Cardiac muscle cell (in vitro differentiated cells and primary cell): ENCODE measurements at regions not wholly inside any gene's neighbourhood (a gene's known extent, or its start where the extent isn't known, plus 50 kb on each side); places are given as distances from the start of the nearest gene placed in this dataset.
"Not testable (repeated sequence)": the region's sequence is repeated elsewhere in the genome, so short reads cannot be mapped to it uniquely, and the experiment has no call there.

Experiments used
- DNase-seq, 2 donors: peaks; one replicate each; pipeline versions ENCODE4 v3.0.0 to v3.0.0-alpha.2; 2010 to 2017; ENCODE audit warnings: low read depth in 1 of 2, low spot score in 1 of 2
- H3K27ac ChIP-seq: fragments of 200-600 bp; sonication (generic); 2 replicates; pipeline ENCODE4 v1.5.1; 2016
- H3K27me3 ChIP-seq: fragments of 200-600 bp; sonication (generic); 2 replicates; pipeline ENCODE4 v1.6.0; 2016; ENCODE audit warnings: control low read depth
- H3K36me3 ChIP-seq: fragments of 200-600 bp; sonication (generic); 2 replicates; pipeline ENCODE4 v1.5.1; 2016; ENCODE audit warnings: control low read depth
- H3K4me1 ChIP-seq: fragments of 200-600 bp; sonication (generic); 2 replicates; pipeline ENCODE4 v1.8.1; 2017; ENCODE audit warnings: low read depth, mild to moderate bottlenecking, mixed run types
- H3K4me3 ChIP-seq: fragments of 200-600 bp; sonication (generic); 2 replicates; pipeline ENCODE4 v1.5.1; 2016; ENCODE audit warnings: mild to moderate bottlenecking
- H3K9me3 ChIP-seq: fragments of 200-600 bp; sonication (generic); 2 replicates; pipeline ENCODE4 v1.5.1; 2017; ENCODE audit warnings: low read depth, mild to moderate bottlenecking, control low read depth
- TF ChIP-seq, protein P1 (sequence below): IDR thresholded peaks from 2 replicates; pipeline ENCODE4 v1.5.1; 2012; ENCODE audit warnings: low read depth, mild to moderate bottlenecking, low read length

DNA sequence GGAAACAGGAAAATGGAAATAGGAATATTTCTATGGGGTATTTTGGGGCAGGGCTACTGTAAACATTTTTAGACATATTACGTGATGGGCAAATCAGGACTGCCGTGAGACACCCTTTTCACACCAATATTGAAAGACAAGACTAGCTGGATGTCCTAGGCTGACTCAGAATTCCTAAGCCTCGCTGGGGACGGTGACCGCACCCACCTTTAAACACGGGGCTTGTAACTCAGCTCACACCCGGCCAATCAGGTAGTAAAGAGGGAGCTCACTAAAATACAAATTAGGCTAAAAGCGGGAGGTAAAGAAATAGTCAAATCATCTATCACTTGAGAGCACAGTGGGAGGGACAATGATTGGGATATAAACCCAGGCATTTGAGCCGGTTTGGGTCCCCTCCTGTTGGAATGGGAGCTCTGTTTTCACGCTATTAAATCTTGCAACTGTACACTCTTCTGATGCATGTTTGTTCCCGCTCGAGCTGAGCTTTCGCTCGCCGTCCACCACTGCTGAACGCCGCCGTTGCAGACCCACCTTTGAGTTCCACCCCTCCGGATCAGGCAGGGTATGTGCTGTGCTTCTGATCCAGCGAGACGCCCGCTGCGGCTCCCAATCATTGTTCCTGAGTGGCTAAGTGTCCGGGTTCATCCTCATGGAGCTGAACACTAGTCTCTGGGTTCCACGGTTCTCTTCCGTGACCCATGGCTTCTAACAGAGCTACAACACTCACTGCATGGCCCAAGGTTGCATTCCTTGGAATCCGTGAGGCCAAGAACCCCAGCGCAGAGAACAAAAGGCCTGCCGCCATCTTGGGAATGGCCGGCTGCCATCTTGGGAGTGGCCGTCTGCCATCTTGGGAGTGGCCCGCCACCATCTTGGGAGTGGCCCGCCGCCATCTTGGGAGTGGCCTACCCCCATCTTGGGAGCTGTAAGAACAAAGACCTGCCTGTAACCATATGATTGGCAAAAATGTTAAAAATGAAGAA is 152.6 kb downstream of the CRLF2 start:
- Histone ChIP-seq H3K4me1 (no peaks in the 10 kb centered on the region), H3K9me3 (no peaks in the 10 kb centered on the region), H3K36me3 (no peaks in the 10 kb centered on the region), H3K27ac (no peak overlapping the region), H3K27me3 (no peaks in the 10 kb centered on the region), H3K4me3 (no peak overlapping the region)
- DNase-seq: no peak
- TF ChIP-seq, protein P1, sequence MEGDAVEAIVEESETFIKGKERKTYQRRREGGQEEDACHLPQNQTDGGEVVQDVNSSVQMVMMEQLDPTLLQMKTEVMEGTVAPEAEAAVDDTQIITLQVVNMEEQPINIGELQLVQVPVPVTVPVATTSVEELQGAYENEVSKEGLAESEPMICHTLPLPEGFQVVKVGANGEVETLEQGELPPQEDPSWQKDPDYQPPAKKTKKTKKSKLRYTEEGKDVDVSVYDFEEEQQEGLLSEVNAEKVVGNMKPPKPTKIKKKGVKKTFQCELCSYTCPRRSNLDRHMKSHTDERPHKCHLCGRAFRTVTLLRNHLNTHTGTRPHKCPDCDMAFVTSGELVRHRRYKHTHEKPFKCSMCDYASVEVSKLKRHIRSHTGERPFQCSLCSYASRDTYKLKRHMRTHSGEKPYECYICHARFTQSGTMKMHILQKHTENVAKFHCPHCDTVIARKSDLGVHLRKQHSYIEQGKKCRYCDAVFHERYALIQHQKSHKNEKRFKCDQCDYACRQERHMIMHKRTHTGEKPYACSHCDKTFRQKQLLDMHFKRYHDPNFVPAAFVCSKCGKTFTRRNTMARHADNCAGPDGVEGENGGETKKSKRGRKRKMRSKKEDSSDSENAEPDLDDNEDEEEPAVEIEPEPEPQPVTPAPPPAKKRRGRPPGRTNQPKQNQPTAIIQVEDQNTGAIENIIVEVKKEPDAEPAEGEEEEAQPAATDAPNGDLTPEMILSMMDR: no peak

DNA sequence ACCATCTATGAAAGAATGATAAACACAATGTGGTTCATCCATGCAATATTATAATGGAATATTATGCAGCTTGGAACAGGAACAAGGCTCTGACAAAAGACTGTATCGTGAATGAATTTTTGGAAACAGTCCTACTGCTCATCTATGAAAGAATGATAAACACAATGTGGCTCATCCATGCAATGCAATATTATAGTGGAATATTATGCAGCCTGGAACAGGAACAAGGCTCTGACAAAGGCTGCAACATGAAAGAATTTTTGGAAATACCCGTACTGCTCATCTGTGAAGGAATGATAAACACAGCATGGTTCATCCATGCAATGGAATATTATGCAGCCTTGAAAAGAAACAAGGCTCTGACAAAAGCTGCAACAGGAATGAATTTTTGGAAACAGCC is 158.8 kb downstream of the CRLF2 start:
- not testable (repeated sequence) for H3K27me3 ChIP-seq, H3K9me3 ChIP-seq, H3K4me3 ChIP-seq, H3K27ac ChIP-seq, DNase-seq, H3K4me1 ChIP-seq, H3K36me3 ChIP-seq

DNA sequence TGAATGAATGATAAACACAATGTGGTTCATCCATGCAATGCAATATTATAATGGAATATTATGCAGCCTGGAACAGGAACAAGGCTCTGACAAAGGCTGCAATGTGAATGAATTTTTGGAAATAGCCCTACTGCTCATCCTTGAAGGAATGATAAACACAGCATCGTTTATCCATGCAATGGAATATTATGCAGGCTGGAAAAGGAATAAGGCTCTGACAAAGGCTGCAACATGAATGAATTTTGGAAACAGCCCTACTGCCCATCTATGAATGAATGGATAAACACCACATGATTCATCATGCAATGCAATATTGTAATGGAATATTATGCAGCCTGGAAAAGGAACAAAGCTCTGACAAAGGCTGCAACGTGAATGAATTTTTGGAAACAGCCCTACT is 159.4 kb downstream of the CRLF2 start:
- H3K9me3 ChIP-seq: no peaks in the 10 kb centered on the region
- H3K4me3 ChIP-seq: no peak overlapping the region
- TF ChIP-seq, protein P1: no peak
- H3K27ac ChIP-seq: no peak overlapping the region
- no peaks in the 10 kb centered on the region for H3K27me3 ChIP-seq
- H3K36me3 ChIP-seq: no peaks in the 10 kb centered on the region
- no peak for DNase-seq
- no peaks in the 10 kb centered on the region for H3K4me1 ChIP-seq

DNA sequence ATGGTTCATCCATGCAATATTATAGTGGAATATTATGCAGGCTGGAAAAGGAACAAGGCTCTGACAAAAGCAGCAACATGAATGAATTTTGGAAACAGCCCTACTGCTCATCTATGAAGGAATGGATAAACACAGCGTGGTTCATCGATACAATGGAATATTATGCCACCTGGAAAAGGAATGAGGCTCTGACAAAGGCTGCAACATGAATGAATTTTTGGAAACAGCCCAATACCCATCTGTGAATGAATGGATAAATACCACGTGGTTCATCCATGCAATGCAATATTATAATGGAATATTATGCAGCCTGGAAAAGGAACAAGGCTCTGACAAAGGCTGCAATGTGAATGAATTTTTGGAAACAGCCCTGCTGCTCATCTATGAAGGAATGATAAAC is 160.4 kb downstream of the CRLF2 start:
- H3K36me3 ChIP-seq: no peaks in the 10 kb centered on the region
- no peaks in the 10 kb centered on the region for H3K9me3 ChIP-seq
- TF ChIP-seq, protein P1: no peak
- no peak overlapping the region for H3K4me3 ChIP-seq
- H3K27ac ChIP-seq: no peak overlapping the region
- no peak for DNase-seq
- H3K27me3 ChIP-seq: no peaks in the 10 kb centered on the region
- no peaks in the 10 kb centered on the region for H3K4me1 ChIP-seq

DNA sequence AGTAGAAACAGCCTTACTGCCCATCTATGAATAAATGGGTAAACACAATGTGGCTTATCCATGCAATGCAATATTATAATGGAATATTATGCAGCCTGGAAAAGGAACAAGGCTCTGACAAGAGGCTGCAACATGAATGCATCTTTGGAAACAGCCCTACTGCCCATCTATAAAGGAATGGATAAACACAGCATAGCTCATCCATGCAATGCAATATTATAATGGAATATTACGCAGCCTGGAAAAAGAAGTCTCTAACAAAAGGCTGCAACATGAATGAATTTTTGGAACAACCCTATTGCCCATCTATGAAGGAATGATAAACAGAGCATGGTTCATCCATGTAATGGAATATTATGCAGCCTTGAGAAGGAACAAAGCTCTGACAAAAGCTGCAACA is 161.0 kb downstream of the CRLF2 start:
- TF ChIP-seq, protein P1: no peak
- Histone ChIP-seq H3K27me3 (no peaks in the 10 kb centered on the region), H3K4me3 (no peak overlapping the region), H3K4me1 (no peaks in the 10 kb centered on the region), H3K27ac (no peak overlapping the region), H3K9me3 (no peaks in the 10 kb centered on the region), H3K36me3 (no peaks in the 10 kb centered on the region)
- no peak for DNase-seq

DNA sequence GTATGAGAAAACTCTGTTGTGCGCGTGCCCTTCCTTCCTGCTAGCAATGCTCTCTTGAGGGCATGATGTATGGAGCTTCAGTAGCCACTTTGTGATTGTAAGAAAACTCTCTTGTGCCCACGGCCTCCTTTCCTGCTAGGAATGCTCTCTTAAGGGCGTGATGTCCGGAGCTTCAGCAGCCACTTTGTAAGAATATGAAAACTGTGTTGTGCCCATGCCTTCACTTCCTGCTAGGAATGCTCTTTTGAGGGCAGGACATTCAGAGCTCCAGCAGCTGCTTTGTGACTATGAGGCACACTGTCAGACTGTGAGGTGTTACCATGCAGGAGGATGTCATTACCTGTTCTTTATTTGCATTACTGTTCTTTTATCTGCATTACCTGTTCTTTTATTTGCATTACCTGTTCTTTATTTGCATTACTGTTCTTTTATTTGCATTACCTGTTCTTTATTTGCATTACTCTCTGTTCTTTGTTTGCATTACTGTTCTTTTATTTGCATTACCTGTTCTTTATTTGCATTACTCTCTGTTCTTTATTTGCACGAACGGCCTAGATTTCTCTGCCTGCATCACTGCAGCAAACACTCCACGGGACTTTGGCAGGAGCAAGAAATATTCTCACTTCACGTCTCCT is 166.7 kb downstream of the CRLF2 start:
- Histone ChIP-seq H3K4me3 (no peak overlapping the region), H3K27me3 (no peaks in the 10 kb centered on the region), H3K9me3 (no peaks in the 10 kb centered on the region), H3K36me3 (no peaks in the 10 kb centered on the region), H3K4me1 (no peaks in the 10 kb centered on the region), H3K27ac (no peak overlapping the region)
- TF ChIP-seq, protein P1: no peak
- no peak for DNase-seq
